NCI-H2196 treated with DMSO at 0.1 percent for 48 hours (cell line): ENCODE measurements at regions not wholly inside any gene's neighbourhood (a gene's known extent, or its start where the extent isn't known, plus 50 kb on each side); places are given as distances from the start of the nearest gene placed in this dataset.

ENCODE experiments used
- DNase-seq: peaks from one replicate; lab custom pipeline; 2025; ENCODE audit not compliant: unreplicated experiment; lab: John Stamatoyannopoulos, UW

- DNase-seq: no peak
Observed at GRCh38 chr4:133776503-133776902, 425.1 kb downstream of the PABPC4L start.

GRCh38 chr4:133775881-133776280 lies 425.7 kb downstream of the PABPC4L start:
- no peak for DNase-seq

GRCh38 chr4:133775469-133775868 lies 426.1 kb downstream of the PABPC4L start:
- no peak for DNase-seq

DNA sequence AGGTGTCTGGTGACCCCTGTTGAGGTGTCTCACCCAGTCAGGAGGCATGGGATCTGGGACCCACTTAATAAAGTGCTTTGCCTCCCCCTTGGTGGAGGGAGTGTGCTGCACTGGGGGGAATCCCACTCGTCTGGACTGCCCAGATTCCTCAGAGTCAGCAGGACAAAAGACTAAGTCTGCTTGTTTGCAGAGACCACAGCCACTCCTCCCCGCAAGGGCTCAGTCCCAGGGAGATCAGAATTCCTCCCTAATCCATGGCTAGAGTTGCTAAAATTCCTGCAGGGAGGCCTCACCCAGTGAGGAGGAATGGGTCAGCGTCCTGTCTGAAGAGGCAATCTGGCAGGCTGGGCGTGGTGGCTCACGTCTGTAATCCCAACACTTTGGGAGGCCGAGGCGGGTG lies 442.2 kb downstream of the PABPC4L start:
- DNase-seq: no peak

GRCh38 chr4:133741766-133742165 lies 459.8 kb downstream of the PABPC4L start:
- DNase-seq: no peak

GRCh38 chr4:133720001-133720400 lies 481.6 kb downstream of the PABPC4L start:
- no peak for DNase-seq

GRCh38 chr4:133719098-133719497 lies 482.5 kb downstream of the PABPC4L start:
- no peak for DNase-seq

DNA sequence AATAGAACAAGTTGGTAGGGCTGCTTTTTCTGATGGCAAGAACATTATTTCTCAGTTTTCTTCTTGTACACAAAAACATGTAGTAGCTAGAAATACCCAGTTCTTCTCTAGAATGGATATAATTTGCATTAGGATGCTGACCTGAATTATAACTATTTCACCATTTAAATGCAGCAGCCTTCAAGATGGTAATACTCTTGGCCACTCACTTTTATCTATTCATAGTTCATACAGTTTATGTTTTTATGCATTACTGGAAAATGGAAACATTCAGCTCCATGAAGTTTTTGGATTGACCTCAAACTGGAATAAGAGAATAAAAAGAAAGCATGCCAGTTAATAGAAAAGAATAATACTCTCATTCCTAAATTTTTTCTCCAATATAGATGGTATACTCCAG lies 487.4 kb downstream of the PABPC4L start:
- no peak for DNase-seq

- no peak for DNase-seq
Observed at GRCh38 chr4:133713340-133713739, 488.2 kb downstream of the PABPC4L start.

GRCh38 chr4:133711817-133712216 lies 489.8 kb downstream of the PABPC4L start:
- no peak for DNase-seq

DNA sequence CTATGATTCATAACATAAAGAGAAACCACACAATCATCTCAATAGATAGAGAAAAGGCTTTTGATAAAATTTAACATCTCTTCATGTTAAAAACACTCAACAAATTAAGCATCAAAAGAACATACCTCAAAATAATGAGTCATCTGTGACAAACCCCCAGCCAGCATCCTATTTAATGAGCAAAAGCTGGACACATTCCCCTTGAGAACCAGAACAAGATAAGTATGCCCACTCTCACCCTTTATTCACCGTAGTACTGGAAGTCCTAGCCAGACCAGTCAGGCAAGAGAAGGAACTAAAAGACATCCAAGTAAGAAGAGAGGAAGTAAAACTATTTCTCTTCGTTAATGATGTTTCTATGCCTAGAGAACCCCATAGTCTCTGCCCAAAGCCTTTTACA lies 507.2 kb downstream of the PABPC4L start:
- DNase-seq: no peak

GRCh38 chr4:133683967-133684366 lies 517.6 kb downstream of the PABPC4L start:
- DNase-seq: no peak

DNA sequence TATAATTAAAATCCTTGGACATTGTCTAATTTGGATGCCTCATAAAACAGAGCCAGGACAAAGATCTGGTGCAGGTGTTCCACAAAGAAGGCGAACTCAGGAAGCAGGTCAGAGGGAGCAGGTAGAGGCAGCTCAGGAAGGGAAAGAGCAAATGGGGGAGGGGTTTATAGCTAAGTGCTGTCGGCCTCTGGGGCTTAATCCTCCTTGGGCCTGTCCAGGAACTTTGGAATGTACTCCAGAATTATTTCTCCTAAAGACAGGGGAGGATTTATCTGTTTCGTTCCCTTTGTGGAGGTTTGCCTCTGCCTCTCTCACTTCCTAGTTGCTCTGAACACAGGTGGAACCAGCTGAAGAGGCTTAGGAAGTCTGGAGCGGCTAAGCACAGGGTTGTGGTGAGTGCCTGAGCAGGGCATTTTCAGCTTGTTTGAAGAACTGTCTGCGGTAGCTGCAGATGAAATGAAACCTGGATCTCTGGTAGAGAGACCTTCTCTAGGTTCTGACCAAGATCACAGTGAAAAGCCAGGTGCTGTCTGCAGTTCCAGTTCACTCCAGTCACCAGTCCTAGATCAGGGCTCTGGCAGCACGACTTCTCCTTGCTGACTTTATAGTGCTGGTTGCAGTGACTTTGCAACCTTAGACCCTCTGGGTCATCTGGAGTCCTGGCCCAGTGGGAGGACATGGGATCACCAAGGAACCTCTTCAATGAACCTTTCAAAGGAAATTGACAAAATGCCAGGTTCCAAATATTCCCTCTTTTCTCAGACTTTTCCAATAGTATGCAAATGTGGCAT lies 519.2 kb downstream of the PCDH10 start:
- no peak for DNase-seq

GRCh38 chr4:133647206-133647605 lies 498.1 kb downstream of the PCDH10 start:
- no peak for DNase-seq

- DNase-seq: no peak
Observed at GRCh38 chr4:133641191-133641590, 492.1 kb downstream of the PCDH10 start.

DNA sequence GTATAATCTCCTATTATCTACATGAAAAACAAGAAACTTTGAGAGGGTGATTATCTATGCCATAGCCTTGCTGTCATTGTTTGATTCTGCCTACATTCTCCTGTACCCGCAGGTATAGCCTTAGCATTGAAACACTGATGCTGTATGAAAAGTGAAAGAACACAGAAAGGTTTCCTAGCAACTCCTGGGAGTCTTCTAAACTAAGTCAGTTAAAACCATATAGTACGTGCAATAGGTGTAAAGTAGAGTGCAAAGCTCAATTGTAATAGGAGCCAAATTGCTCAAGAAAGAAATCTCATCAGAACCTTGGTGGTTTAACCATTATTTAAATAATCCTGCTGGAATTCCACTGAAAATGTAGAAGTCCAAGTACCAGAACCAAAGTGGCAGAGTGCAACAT lies 489.7 kb downstream of the PCDH10 start:
- no peak for DNase-seq

DNA sequence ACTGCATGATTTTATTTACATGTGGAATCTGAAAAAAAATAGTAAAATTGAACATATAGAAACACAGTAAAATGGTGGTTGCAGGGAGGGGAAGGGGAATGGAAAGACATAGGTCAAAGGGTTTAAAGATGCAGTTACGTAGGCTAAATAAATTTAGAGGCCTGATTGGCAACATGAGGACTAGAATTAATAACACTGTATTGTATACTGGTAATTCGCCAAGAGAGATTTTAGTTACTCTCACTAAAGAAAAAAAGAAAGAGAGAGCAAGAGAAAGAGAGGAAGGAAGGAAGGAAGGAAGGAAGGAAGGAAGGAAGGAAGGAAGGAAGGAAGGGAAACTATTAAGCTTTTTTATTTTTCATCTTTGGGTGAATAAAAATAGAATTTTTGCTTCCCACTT lies 488.1 kb downstream of the PCDH10 start:
- no peak for DNase-seq

- DNase-seq: no peak
Observed at GRCh38 chr4:133624744-133625143, 475.6 kb downstream of the PCDH10 start.

DNA sequence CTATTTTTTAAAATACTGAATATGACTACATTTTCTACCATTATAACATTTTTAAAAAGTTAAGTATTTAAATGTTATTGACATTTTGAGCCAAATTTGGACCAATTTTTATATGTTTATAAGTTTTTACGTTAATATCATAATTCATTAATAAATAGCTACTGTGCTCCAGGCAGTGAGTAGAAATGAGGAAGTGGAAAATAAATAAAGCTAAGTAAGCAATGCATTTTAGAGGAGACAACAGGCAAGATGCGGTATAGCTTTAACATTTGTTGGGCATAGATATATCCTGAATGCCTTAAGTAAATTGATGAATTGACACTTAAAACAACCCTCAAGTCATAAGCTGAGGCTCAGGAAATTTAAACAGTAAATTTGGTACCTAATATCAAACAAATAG lies 474.8 kb downstream of the PCDH10 start:
- no peak for DNase-seq

DNA sequence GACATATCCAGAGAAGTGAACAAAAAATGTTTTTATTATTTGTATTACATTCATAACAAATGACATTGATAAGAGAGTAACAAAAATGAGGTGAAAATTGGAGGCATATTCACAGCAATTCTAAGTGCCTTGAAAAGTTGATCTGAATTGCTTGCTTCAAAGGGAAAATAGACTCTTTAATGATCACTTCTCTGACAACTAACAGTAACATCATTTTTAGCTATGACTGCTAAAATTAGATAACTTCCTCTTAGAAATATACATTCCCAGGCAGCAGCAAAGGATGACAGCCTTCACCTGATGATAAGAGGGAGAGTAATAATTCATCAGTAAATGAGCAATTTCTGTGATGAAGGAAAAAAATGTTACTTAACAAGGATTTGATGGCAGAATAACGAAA lies 472.5 kb downstream of the PCDH10 start:
- no peak for DNase-seq

DNA sequence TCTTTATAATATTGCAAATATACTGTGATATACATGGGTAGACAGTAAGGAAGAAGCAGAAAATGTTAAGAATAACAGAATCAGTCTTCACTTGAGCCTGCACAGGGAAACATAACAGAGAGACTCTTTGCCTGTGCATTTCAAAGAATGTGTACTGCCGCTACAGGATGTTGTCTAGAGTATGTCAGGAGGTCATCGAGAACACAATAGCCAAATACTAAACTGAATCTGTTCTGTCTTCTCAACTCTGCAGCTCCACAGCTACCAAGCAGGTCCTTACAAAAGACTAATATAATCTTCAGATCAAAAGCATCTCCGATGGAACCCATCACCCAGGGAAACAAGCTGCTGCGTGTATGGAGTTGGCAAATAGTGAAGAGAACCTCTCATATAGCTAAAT lies 471.5 kb downstream of the PCDH10 start:
- no peak for DNase-seq

DNA sequence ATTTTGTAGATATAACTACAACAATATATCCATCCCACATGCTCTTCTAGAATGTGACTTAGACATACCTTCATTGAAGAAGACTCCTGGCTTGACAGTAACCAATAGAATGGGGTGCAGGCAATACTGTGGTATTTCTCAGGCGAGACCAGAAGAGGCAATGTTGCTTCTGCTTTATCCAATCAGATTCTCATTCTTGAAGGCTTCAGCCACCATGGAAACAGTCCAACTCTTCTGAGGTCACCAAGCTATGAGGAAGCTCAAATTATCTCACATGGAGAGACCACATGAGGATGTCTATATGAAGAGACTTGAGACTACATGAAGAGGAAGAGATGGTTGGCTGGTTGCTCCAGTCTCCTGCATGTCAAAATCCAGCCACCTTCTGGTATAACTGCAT lies 469.9 kb downstream of the PCDH10 start:
- no peak for DNase-seq

DNA sequence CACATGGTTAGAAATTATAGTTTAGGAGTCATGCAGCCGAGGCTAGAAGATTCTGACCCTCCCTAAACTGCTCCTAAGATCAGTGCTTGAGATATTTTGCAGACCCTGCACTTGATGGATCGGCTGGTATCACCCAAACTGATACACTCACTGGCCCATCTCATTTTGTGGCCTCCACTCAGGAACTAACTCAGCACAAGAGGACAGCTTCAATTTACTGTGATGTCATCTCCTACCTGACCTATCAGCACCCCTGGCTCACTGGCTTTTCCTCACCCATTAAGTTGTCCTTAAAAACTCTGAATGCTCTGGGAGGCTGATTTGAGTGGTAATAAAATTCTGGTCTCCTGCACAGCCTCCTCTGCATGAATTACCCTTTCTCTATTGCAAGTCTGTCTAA lies 450.9 kb downstream of the PCDH10 start:
- no peak for DNase-seq
